Heart right ventricle (tissue), 16 donors: ENCODE measurements at regions not wholly inside any gene's neighbourhood (a gene's known extent, or its start where the extent isn't known, plus 50 kb on each side); places are given as distances from the start of the nearest gene placed in this dataset.

Experiments used
- ATAC-seq, 8 donors: fragments of 200-7000 bp; cut with Tn5 transposase; one replicate each; pipeline ENCODE4 v1.9.1; 2020; ENCODE audit warnings: mild to moderate bottlenecking in 8 of 8, moderate library complexity in 8 of 8, moderate number of reproducible peaks in 1 of 8
- DNase-seq, 2 donors: peaks; one replicate each; pipeline ENCODE4 v3.0.0-alpha.2; 2020
- H3K27ac ChIP-seq, 10 donors: fragments of 200-600 bp; sonication (generic) in 2 of 10; one replicate each; pipeline versions ENCODE4 v1.5.0 to v1.8.0; 2020 to 2022; ENCODE audit warnings: mild to moderate bottlenecking in 3 of 10
- H3K27me3 ChIP-seq, 7 donors: fragments of 200-600 bp; one replicate each; pipeline ENCODE4 v1.8.0; 2021 to 2022; ENCODE audit warnings: mild to moderate bottlenecking in 2 of 7
- H3K36me3 ChIP-seq, 9 donors: fragments of 200-600 bp; sonication (generic) in 1 of 9; one replicate each; pipeline versions ENCODE4 v1.5.0 to v1.8.0; 2020 to 2022; ENCODE audit warnings: mild to moderate bottlenecking in 2 of 9
- H3K4me1 ChIP-seq, 9 donors: fragments of 200-600 bp; sonication (generic) in 1 of 9; one replicate each; pipeline versions ENCODE4 v1.5.0 to v1.8.0; 2020 to 2022; ENCODE audit warnings: mild to moderate bottlenecking in 4 of 9
- H3K4me3 ChIP-seq, 10 donors: fragments of 200-600 bp; sonication (generic) in 2 of 10; one replicate each; pipeline versions ENCODE4 v1.5.0 to v1.8.0; 2020 to 2022; ENCODE audit warnings: mild to moderate bottlenecking in 7 of 10, moderate library complexity in 2 of 10
- H3K9me3 ChIP-seq, 11 donors: fragments of 200-600 bp in 10 of 11; sonication (generic) in 2 of 11; one replicate each; pipeline versions ENCODE4 v1.5.0 to v1.8.0; 2013 to 2022; ENCODE audit warnings: mild to moderate bottlenecking in 2 of 11, control low read depth in 1 of 11, moderate library complexity in 1 of 11
- WGBS, 2 donors: extraction: QIAGEN DNeasy Blood & Tissue Kit; methylation state at CpG; one replicate each; pipeline ENCODE4 v1.1.7; 2013; ENCODE audit warnings: inconsistent platforms in 1 of 2; 5-methylcytosine and 5-hydroxymethylcytosine counted together
- intact Hi-C, 10 donors: fragments of 100-400 bp; cut with DNase I; formaldehyde crosslinking; loops; one replicate each; pipeline versions ENCODE4 v1.11.1 to v1.14.2; 2022
- TF ChIP-seq, protein P1 (sequence below), 9 donors: fragments of 200-600 bp; sonication (generic) in 2 of 9; IDR thresholded peaks; one replicate each; pipeline versions ENCODE4 v1.5.0 to v1.8.0; 2021 to 2022; ENCODE audit warnings: antibody characterized with exemption in 9 of 9, mild to moderate bottlenecking in 5 of 9, moderate library complexity in 1 of 9
- donor health status: Arrhythmogenic right ventricular cardiomyopathy.
- donor health status: ischemic (EF 13 %, LVEDD 7.1; RV severe dilation, severe dysfunction).
- donor health status: healthy with polysubstance abuse.
- donor health status: DM: no; HTN: yes; CAD: no.
- donor health status: DM: no; HTN: no; CAD: no.
- donor health status: ischemic (EF 25% LVEDD 6.9; RV normal size, moderate dysfunction).
- donor health status: ischemic (EF 25% LVEDD 5.7; RV mildly dilated, moderate dysfunction).
- donor health status: healthy.
- donor health status: DM: yes; HTN: yes; CAD: no.
- donor health status: Ischemic cardiomyopathy.
- donor health status: ischemic (EF 35%, LVEDD 5.7; RV mildly dilated, moderate dysfunction).
- donor health status: nonischemic (EF 11% LVEDD 7.7; RV severe dilation, severe dysfunction).
- donor health status: DM: yes; HTN: yes; CAD: no.
- donor health status: PGD.
- donor health status: ischemic (EF 29% LVEDD 5.4; RV normal size, mild dysfunction).
- donor health status: nonischemic (EF 23%, LVEDD 6.1; RV moderate dilation, normal function).

DNA sequence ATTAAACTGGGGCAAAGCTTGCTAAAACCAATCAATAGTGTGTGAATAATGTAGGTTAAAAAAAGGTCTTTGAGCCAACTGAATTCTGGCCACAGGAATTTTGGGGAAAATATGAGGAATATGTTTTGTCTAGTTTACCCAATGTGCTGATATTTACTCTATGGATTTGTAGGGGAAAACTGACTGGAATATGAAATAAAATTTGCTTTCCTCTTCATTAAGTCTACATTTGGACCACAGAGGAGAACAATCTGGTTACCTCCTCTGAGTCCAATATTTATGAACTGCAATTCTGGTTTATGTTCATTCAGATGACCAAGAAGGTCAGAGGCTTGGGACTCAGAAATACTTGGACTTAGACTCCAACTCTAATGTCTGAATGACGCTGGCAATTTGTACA lies 1042.2 kb upstream of the CNTNAP5 start:
- ATAC-seq (no peak), DNase-seq (no peak)
- Histone ChIP-seq H3K4me3 (no peak overlapping the region), H3K36me3 (no peaks in the 10 kb centered on the region), H3K4me1 (no peaks in the 10 kb centered on the region), H3K27me3 (no peaks in the 10 kb centered on the region), H3K9me3 (peaks cover 0 to 14% (median 3%) of the 10 kb centered on the region in 11 donors), H3K27ac (no peak overlapping the region)
- intact Hi-C loops: no loop called here
- 70 to 74% methylated on average over 1 of the region's 1 CpG for WGBS, 2 donors
- TF ChIP-seq, protein P1, sequence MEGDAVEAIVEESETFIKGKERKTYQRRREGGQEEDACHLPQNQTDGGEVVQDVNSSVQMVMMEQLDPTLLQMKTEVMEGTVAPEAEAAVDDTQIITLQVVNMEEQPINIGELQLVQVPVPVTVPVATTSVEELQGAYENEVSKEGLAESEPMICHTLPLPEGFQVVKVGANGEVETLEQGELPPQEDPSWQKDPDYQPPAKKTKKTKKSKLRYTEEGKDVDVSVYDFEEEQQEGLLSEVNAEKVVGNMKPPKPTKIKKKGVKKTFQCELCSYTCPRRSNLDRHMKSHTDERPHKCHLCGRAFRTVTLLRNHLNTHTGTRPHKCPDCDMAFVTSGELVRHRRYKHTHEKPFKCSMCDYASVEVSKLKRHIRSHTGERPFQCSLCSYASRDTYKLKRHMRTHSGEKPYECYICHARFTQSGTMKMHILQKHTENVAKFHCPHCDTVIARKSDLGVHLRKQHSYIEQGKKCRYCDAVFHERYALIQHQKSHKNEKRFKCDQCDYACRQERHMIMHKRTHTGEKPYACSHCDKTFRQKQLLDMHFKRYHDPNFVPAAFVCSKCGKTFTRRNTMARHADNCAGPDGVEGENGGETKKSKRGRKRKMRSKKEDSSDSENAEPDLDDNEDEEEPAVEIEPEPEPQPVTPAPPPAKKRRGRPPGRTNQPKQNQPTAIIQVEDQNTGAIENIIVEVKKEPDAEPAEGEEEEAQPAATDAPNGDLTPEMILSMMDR (IDR thresholded peaks at IDR 0.05): no peak

DNA sequence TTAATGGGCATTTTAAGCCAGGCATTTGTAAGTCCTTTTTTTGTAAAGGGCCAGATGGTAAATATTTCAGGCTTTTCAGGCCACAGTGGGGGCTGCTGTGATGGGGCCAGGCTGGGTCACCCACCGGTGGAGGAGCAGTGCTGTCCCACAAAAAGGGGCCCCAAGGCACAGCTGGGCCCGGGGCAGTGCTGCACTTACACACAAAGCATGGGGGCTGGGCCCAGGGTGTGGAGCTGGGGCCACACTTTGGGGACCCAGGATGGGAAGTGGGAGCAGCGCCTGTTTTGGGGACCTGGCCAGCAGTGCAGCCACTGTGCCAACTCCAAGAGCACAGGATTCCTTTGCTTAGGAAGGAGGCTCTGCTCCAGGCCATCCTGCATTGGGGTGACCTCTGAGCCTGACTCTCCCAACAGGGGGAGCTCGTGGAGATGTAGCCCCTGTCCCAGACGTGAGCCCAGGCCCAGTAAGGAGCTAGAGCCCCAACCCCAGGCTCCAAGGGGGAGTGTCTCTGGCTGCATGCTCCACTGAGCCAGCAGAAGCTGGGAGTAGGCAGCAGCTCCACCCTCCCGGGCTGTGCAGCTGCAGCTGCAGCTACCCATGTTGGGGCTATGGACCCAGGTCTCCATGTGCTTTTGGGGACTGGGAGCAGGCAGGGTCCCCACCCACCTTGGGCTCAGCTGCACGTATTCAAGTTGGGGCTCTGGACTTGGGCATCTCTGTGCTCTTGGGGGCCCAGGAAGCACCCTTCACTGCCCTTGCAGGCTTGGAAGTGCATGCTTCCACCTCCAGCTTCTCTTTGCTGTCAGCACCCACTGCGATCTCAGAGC lies 1036.5 kb upstream of the CNTNAP5 start:
- ATAC-seq (no peak), DNase-seq (no peak)
- 77 to 78% methylated on average over 8 of the region's 8 CpGs for WGBS, 2 donors
- Histone ChIP-seq H3K4me1 (no peaks in the 10 kb centered on the region), H3K36me3 (no peaks in the 10 kb centered on the region), H3K27me3 (no peaks in the 10 kb centered on the region), H3K9me3 (peaks cover 0 to 22% (median 8%) of the 10 kb centered on the region in 11 donors), H3K27ac (no peak overlapping the region), H3K4me3 (no peak overlapping the region)
- TF ChIP-seq, protein P1 (IDR thresholded peaks at IDR 0.05): no peak
- intact Hi-C loops: no loop called here

DNA sequence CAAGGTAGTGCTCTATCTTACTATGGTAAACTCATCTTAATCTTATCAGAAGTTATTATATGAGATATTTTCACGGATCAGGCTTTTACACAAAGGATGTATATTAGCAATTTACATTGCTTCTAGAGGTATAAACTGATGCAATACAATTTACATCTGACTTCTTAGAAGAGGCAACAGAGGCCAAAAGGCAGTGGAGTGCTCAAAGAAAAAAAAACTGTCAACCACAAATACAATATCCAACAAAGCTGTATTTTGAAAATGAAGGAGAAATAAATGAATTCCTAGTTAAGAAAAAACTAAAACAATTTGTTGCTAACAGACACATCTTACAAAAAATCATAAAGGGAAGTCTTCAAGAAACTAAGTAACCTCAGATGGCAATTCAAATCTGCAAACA lies 1031.5 kb upstream of the CNTNAP5 start:
- intact Hi-C loops: no loop called here
- Histone ChIP-seq H3K4me1 (no peaks in the 10 kb centered on the region), H3K36me3 (no peaks in the 10 kb centered on the region), H3K4me3 (no peak overlapping the region), H3K9me3 (peaks cover 0 to 34% (median 13%) of the 10 kb centered on the region in 11 donors), H3K27ac (no peak overlapping the region), H3K27me3 (no peaks in the 10 kb centered on the region)
- WGBS, 2 donors: 67 to 75% methylated on average over 1 of the region's 1 CpG
- ATAC-seq (no peak), DNase-seq (no peak)
- TF ChIP-seq, protein P1 (IDR thresholded peaks at IDR 0.05): no peak

DNA sequence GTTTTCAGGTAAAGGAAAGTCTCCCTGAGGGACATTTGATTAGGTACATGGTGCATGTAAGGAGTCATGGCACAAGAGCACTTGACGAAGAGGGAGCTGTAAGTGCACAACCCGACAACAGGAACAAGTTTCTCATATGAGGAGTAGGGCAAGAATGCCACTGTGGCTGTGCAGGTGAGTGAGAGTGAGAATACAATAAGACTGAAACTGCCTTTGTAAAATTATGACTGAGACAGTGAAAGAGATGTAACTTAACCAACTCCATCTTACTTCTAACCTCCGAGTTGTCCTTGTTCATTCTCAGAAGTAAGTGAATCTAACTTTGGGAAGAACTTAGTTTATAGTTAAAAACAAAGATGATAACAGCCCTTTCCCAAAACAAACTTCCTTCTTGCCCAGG lies 1025.8 kb upstream of the CNTNAP5 start:
- no peaks in the 10 kb centered on the region for H3K36me3 ChIP-seq
- no peak for DNase-seq
- H3K9me3 ChIP-seq: peaks cover 0 to 18% (median 0%) of the 10 kb centered on the region in 11 donors
- no peak for ATAC-seq
- H3K4me1 ChIP-seq: no peaks in the 10 kb centered on the region
- H3K4me3 ChIP-seq: no peak overlapping the region
- no peak overlapping the region for H3K27ac ChIP-seq
- no peaks in the 10 kb centered on the region for H3K27me3 ChIP-seq
- whole genome bisulfite sequencing, 2 donors: 88 to 89% methylated on average over 3 of the region's 3 CpGs
- TF ChIP-seq, protein P1 (IDR thresholded peaks at IDR 0.05): no peak
- intact Hi-C loops: no loop called here
